Activated CD8-positive, alpha-beta memory T cell treated with anti-CD3 and anti-CD28 coated beads, Interleukin-2, amount 10 ng/mL, durations not matched to agents 7 days and 5 days (primary cell): ENCODE measurements at regions not wholly inside any gene's neighbourhood (a gene's known extent, or its start where the extent isn't known, plus 50 kb on each side); places are given as distances from the start of the nearest gene placed in this dataset.
"Not testable (repeated sequence)": the region's sequence is repeated elsewhere in the genome, so short reads cannot be mapped to it uniquely, and the experiment has no call there.

ENCODE experiments used
- ATAC-seq: fragments of 150-1000 bp; cut with Tn5 transposase; one replicate; pipeline ENCODE4 v1.10.0; 2021; ENCODE audit warnings: moderate library complexity
- CTCF ChIA-PET: fragments of 350-600 bp; sonication (Branson Sonifier 250); formaldehyde crosslinking; loops from one replicate; lab custom pipeline; 2021; ENCODE audit warnings: antibody characterized with exemption; lab: Charles Lee
- DNase-seq: peaks from one replicate; pipeline ENCODE4 v3.0.0-alpha.2; 2020
- H3K27ac Mint-ChIP-seq: one replicate; pipeline ENCODE4 v1.8.0; 2021; ENCODE audit warnings: mild to moderate bottlenecking, mixed read lengths
- H3K27me3 Mint-ChIP-seq: one replicate; pipeline ENCODE4 v1.8.0; 2021; ENCODE audit warnings: mixed read lengths
- H3K36me3 Mint-ChIP-seq: one replicate; pipeline ENCODE4 v1.8.0; 2021; ENCODE audit warnings: mild to moderate bottlenecking, mixed read lengths
- H3K4me1 Mint-ChIP-seq: one replicate; pipeline ENCODE4 v1.8.0; 2021; ENCODE audit warnings: mixed read lengths
- H3K4me3 Mint-ChIP-seq: one replicate; pipeline ENCODE4 v1.8.0; 2021; ENCODE audit warnings: mild to moderate bottlenecking, moderate library complexity, mixed read lengths
- H3K9me3 Mint-ChIP-seq: one replicate; pipeline ENCODE4 v1.8.0; 2022; ENCODE audit warnings: low read depth, mixed read lengths

DNA sequence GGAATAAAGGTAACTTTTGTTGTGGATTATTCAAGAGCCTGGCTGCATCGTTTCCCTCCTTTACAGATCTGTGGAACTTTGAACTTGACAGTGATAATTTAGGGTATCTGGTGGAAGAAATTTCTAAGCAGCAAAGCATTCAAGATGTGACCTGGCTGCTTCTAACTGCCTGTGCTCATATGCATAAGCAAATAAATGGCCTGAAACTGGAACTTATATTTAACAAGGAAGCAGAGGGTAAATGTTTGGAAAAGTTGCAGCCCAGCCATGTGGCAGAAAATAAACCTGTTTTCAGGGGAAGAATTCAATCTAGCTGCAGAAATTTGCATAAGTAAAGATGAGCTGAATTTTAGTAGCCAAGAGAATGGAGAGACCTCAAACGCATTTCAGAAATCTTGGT, 173.5 kb downstream of the C6orf118 start:
- H3K4me3 Mint-ChIP-seq, result no peak overlapping the region
- no peaks in the 10 kb centered on the region for H3K4me1 Mint-ChIP-seq
- DNase-seq (no peak), ATAC-seq (no peak)
- H3K9me3 Mint-ChIP-seq, result peaks cover 8% of the 10 kb centered on the region
- H3K27me3 Mint-ChIP-seq, result no peaks in the 10 kb centered on the region
- H3K27ac Mint-ChIP-seq, result no peak overlapping the region
- peaks cover 1% of the 10 kb centered on the region for H3K36me3 Mint-ChIP-seq
- CTCF ChIA-PET, result no interaction called here

DNA sequence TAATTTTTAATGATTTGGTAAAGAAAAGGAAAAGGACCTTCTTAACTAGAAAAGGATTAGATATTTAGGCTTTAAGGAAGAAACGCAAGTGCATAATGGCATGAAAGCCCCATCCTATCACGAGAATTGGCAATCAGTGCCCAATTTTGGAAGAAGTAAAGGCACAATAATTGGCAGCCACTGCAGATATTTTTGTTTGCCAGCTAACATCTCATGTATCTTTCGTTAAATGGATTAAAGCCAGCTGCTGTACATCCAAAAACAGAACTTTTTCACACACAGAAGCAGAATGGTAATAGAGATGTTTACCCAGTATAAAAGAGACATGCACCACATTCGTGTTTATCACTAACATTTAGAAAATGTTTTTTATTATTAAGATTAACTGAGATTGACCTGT, 180.3 kb downstream of the C6orf118 start:
- ATAC-seq (no peak), DNase-seq (no peak)
- Mint-ChIP-seq H3K27ac (no peak overlapping the region), H3K36me3 (no peaks in the 10 kb centered on the region), H3K9me3 (peaks cover 11% of the 10 kb centered on the region), H3K4me1 (no peaks in the 10 kb centered on the region), H3K4me3 (no peak overlapping the region), H3K27me3 (no peaks in the 10 kb centered on the region)
- CTCF ChIA-PET, result no interaction called here

GRCh38 chr6:165127743-165128142, 181.7 kb downstream of the C6orf118 start:
- H3K27ac Mint-ChIP-seq, H3K27me3 Mint-ChIP-seq, H3K4me1 Mint-ChIP-seq, H3K36me3 Mint-ChIP-seq, CTCF ChIA-PET, DNase-seq, H3K4me3 Mint-ChIP-seq, ATAC-seq: not testable (repeated sequence)
- H3K9me3 Mint-ChIP-seq, result peaks cover 11% of the 10 kb centered on the region

DNA sequence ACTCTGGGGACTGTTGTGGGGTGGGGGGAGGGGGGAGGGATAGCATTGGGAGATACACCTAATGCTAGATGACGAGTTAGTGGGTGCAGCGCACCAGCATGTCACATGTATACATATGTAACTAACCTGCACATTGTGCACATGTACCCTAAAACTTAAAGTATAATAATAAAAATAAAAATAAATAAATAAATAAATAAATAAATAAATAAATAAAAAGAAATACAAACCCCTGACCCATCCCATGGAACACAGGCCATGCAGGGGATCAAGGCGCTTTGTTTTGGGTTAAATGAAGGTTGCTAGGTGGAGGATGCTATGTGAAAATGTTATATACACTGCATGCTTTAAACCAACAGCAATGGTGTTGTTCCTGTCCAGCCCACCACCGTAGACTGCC, 184.7 kb downstream of the C6orf118 start:
- H3K27ac Mint-ChIP-seq, ATAC-seq, CTCF ChIA-PET, H3K4me3 Mint-ChIP-seq, H3K27me3 Mint-ChIP-seq, H3K9me3 Mint-ChIP-seq, H3K36me3 Mint-ChIP-seq, H3K4me1 Mint-ChIP-seq, DNase-seq: not testable (repeated sequence)

DNA sequence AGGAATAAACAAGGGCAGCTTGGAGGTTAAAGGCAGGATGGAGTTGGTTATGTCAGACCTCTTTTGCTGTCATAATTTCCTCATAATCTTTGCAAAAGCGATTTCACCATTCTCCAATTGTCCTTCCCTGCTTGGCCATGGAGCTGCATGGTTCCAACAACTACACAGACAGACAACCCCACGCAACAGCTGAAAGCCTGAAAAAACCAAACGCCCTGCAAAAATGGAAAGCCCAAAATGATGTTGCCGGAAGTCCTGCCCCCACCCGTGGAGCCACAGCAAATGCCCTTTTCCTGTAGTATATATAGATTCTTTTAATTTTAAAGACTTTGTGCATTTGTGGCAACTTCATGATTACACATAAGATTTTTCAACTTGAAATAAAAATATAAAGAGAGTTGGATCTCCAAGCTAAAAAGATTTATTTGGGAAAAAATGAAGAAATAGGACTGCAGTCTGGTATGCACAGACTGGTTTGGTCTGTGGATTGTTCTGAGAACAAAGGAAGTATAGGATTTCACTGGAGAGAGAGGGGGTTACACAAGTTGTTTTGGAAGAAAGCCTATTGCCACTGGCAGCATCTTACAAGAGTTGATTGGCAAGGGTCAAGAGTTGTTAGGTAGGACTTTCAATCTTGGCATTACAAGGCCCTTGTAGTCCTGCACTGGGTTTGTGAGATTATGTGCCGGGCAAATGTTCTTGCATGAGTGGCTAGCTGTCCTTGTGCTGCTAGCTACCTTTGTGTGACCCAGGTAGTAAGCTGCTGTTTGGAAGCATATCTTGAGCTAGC, 190.0 kb downstream of the C6orf118 start:
- peaks cover 3% of the 10 kb centered on the region for H3K9me3 Mint-ChIP-seq
- no peaks in the 10 kb centered on the region for H3K36me3 Mint-ChIP-seq
- CTCF ChIA-PET, result interaction anchor here (0.7 kb wide), 1 partner anchor 37 kb away, joined by 3 read pairs; no protein-coding TSS in a partner anchor
- ATAC-seq (no peak), DNase-seq (no peak)
- no peak overlapping the region for H3K27ac Mint-ChIP-seq
- H3K4me1 Mint-ChIP-seq, result no peaks in the 10 kb centered on the region
- no peak overlapping the region for H3K4me3 Mint-ChIP-seq
- H3K27me3 Mint-ChIP-seq, result no peaks in the 10 kb centered on the region

DNA sequence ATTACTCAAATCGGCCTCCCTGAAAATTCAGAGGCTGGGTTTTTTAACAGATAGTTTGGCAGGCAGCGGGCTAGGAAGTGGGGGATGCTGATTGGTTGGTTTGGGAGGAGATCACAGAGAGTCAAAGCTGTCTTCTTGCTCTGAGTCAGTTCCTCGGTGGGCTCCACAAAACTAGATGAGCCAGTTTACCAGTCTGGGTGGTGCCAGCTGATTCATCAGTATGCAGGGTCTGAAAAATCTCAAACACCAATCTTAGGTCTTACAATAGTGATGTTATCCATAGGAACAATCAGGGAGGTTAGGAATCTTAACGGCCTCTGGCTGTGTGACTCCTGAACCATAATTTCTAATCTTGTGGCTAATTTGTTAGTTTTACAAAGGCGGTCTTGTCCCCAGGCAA, 190.7 kb downstream of the C6orf118 start:
- CTCF ChIA-PET, result no interaction called here
- ATAC-seq (no peak), DNase-seq (no peak)
- no peaks in the 10 kb centered on the region for H3K36me3 Mint-ChIP-seq
- H3K27me3 Mint-ChIP-seq, result no peaks in the 10 kb centered on the region
- no peak overlapping the region for H3K27ac Mint-ChIP-seq
- no peaks in the 10 kb centered on the region for H3K4me1 Mint-ChIP-seq
- H3K9me3 Mint-ChIP-seq, result peaks cover 3% of the 10 kb centered on the region
- H3K4me3 Mint-ChIP-seq, result no peak overlapping the region

DNA sequence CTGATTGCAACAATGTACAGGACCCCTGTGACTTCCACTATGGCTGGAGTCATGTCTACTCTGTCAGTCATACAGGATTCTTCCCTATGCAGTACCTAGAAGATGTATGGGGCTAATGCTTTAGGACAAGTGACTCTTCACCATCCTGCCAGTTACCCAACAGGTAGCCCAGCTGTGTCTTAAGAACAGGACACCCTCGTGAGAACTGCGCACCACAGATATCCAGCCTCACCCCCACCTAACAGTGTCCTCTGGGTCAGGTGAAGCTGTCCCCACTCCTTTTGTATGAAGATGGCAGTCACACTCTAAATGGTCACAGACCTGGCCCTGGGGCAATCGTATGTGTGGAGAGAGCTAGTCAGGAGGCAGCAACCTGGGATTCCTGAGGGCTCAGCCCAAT, 191.6 kb downstream of the C6orf118 start:
- no peak overlapping the region for H3K4me3 Mint-ChIP-seq
- no peak overlapping the region for H3K27ac Mint-ChIP-seq
- ATAC-seq, result no peak
- no peaks in the 10 kb centered on the region for H3K36me3 Mint-ChIP-seq
- no peaks in the 10 kb centered on the region for H3K27me3 Mint-ChIP-seq
- no peaks in the 10 kb centered on the region for H3K4me1 Mint-ChIP-seq
- peaks cover 6% of the 10 kb centered on the region for H3K9me3 Mint-ChIP-seq
- CTCF ChIA-PET, result no interaction called here
- DNase-seq, result no peak

DNA sequence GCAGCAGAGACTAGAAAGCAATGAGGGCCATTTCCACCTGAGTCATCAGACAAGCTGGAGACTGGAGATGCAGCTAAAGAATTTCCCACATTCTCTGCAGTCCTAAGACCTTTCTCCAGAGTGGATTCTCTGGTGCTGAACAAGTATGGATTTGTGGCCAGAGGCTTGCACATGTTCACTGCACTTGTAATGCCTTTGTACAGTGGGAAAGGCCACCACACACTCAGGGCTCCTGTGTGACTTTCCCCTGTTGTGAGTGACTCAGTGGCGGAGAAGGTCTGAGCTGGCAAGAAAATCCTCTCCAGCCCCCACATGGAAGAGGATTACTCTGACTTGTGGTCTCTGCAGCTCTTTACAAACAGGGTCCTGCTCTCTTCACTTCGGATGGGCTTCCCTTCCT, 192.3 kb downstream of the C6orf118 start:
- no peak overlapping the region for H3K4me3 Mint-ChIP-seq
- CTCF ChIA-PET, result no interaction called here
- no peaks in the 10 kb centered on the region for H3K36me3 Mint-ChIP-seq
- no peaks in the 10 kb centered on the region for H3K4me1 Mint-ChIP-seq
- no peak overlapping the region for H3K27ac Mint-ChIP-seq
- H3K9me3 Mint-ChIP-seq, result peaks cover 8% of the 10 kb centered on the region
- H3K27me3 Mint-ChIP-seq, result no peaks in the 10 kb centered on the region
- ATAC-seq (no peak), DNase-seq (no peak)

GRCh38 chr6:165110860-165111259, 198.5 kb downstream of the C6orf118 start:
- CTCF ChIA-PET, result no interaction called here
- no peaks in the 10 kb centered on the region for H3K36me3 Mint-ChIP-seq
- H3K9me3 Mint-ChIP-seq, result peaks cover 12% of the 10 kb centered on the region
- H3K27ac Mint-ChIP-seq, result no peak overlapping the region
- H3K4me3 Mint-ChIP-seq, result no peak overlapping the region
- no peak for ATAC-seq
- DNase-seq, result no peak
- H3K4me1 Mint-ChIP-seq, result no peaks in the 10 kb centered on the region
- H3K27me3 Mint-ChIP-seq, result no peaks in the 10 kb centered on the region

DNA sequence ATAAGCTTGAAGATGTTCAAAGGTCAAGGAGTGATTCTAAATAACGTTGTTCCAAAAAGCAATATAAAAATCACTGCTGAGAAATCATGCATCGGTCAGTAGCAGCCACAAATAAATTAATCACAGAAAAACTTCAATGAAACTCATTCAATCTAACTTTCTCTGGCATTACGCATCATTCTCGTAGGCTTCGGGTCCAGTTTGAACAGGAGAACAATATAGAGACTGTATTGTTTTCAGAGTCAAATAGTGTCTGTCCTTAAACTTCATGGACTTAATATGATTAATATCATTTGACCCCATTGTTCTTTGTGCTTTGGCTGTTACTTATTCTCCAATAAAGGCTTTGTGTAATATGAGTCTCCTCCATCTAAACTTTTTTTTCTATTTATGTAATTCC, 200.4 kb downstream of the C6orf118 start:
- no peak for ATAC-seq
- H3K4me1 Mint-ChIP-seq, result no peaks in the 10 kb centered on the region

GRCh38 chr6:165106261-165106660, 203.1 kb downstream of the C6orf118 start:
- H3K27ac Mint-ChIP-seq, result no peak overlapping the region
- ATAC-seq, result no peak
- no peaks in the 10 kb centered on the region for H3K4me1 Mint-ChIP-seq

More for the DNA sequence above, 200.4 kb downstream of the C6orf118 start:
- H3K4me3 Mint-ChIP-seq, result no peak overlapping the region
- CTCF ChIA-PET, result no interaction called here
- no peak overlapping the region for H3K27ac Mint-ChIP-seq
- DNase-seq, result no peak
- no peaks in the 10 kb centered on the region for H3K36me3 Mint-ChIP-seq
- no peaks in the 10 kb centered on the region for H3K27me3 Mint-ChIP-seq
- peaks cover 9% of the 10 kb centered on the region for H3K9me3 Mint-ChIP-seq

GRCh38 chr6:165098165-165098564, 211.2 kb downstream of the C6orf118 start:
- H3K4me3 Mint-ChIP-seq, result no peak overlapping the region
- peaks cover 17% of the 10 kb centered on the region for H3K9me3 Mint-ChIP-seq
- ATAC-seq (no peak), DNase-seq (no peak)
- CTCF ChIA-PET, result no interaction called here
- H3K27ac Mint-ChIP-seq, result no peak overlapping the region
- H3K27me3 Mint-ChIP-seq, result no peaks in the 10 kb centered on the region
- H3K4me1 Mint-ChIP-seq, result no peaks in the 10 kb centered on the region
- H3K36me3 Mint-ChIP-seq, result no peaks in the 10 kb centered on the region

More at GRCh38 chr6:165106261-165106660, 203.1 kb downstream of the C6orf118 start:
- DNase-seq, result no peak
- CTCF ChIA-PET, result no interaction called here
- H3K27me3 Mint-ChIP-seq, result no peaks in the 10 kb centered on the region
- no peak overlapping the region for H3K4me3 Mint-ChIP-seq
- peaks cover 12% of the 10 kb centered on the region for H3K9me3 Mint-ChIP-seq
- no peaks in the 10 kb centered on the region for H3K36me3 Mint-ChIP-seq

- Mint-ChIP-seq H3K9me3 (peaks cover 19% of the 10 kb centered on the region), H3K36me3 (no peaks in the 10 kb centered on the region), H3K27ac (no peak overlapping the region), H3K27me3 (no peaks in the 10 kb centered on the region), H3K4me1 (no peaks in the 10 kb centered on the region), H3K4me3 (no peak overlapping the region)
- CTCF ChIA-PET, result no interaction called here
- ATAC-seq (no peak), DNase-seq (no peak)
These were observed 212.5 kb downstream of the C6orf118 start for GRCh38 chr6:165096868-165097267.

GRCh38 chr6:165096209-165096608, 213.2 kb downstream of the C6orf118 start:
- ATAC-seq, result no peak
- no peaks in the 10 kb centered on the region for H3K36me3 Mint-ChIP-seq
- DNase-seq, result no peak
- H3K9me3 Mint-ChIP-seq, result peaks cover 14% of the 10 kb centered on the region
- H3K4me1 Mint-ChIP-seq, result no peaks in the 10 kb centered on the region
- H3K27me3 Mint-ChIP-seq, result no peaks in the 10 kb centered on the region
- H3K4me3 Mint-ChIP-seq, result no peak overlapping the region
- CTCF ChIA-PET, result no interaction called here
- no peak overlapping the region for H3K27ac Mint-ChIP-seq
